Lung (tissue), 11 donors: ENCODE measurements at regions not wholly inside any gene's neighbourhood (a gene's known extent, or its start where the extent isn't known, plus 50 kb on each side); places are given as distances from the start of the nearest gene placed in this dataset.

Experiments used
- ATAC-seq: fragments of 200-7000 bp; cut with Tn5 transposase; one replicate; pipeline ENCODE4 v1.9.1; 2020; ENCODE audit warnings: moderate number of reproducible peaks; ENCODE audit not compliant: insufficient read depth, low FRiP score
- DNase-seq, 3 donors: peaks; one replicate each; pipeline ENCODE4 v3.0.0-alpha.2; 2013 to 2017
- H3K27ac ChIP-seq, 2 donors: one replicate each; pipeline ENCODE4 v1.5.1; 2013; ENCODE audit warnings: mild to moderate bottlenecking in 2 of 2, moderate library complexity in 2 of 2, control low read depth in 1 of 2, inconsistent platforms in 1 of 2, low read depth in 1 of 2, low read length in 1 of 2
- H3K27me3 ChIP-seq, 3 donors: one replicate each; pipeline ENCODE4 v1.5.1; 2013; ENCODE audit warnings: low read length in 2 of 3; ENCODE audit not compliant: control insufficient read depth in 3 of 3, insufficient read depth in 3 of 3
- H3K36me3 ChIP-seq, 4 donors: one replicate each; pipeline ENCODE4 v1.5.1; 2013; ENCODE audit warnings: low read length in 4 of 4, mild to moderate bottlenecking in 1 of 4, moderate library complexity in 1 of 4; ENCODE audit not compliant: control insufficient read depth in 4 of 4, insufficient read depth in 4 of 4
- H3K4me1 ChIP-seq, 5 donors: one replicate each; pipeline ENCODE4 v1.5.1; 2013; ENCODE audit warnings: low read length in 5 of 5, mild to moderate bottlenecking in 2 of 5, moderate library complexity in 1 of 5; ENCODE audit not compliant: control insufficient read depth in 5 of 5, insufficient read depth in 5 of 5
- H3K4me3 ChIP-seq: one replicate; pipeline ENCODE4 v1.5.1; 2013; ENCODE audit warnings: mild to moderate bottlenecking, control low read depth, moderate library complexity
- H3K9ac ChIP-seq, 2 donors: one replicate each; pipeline ENCODE4 v1.5.1; 2013; ENCODE audit warnings: low read length in 2 of 2, control low read depth in 1 of 2; ENCODE audit not compliant: insufficient read depth in 1 of 2
- H3K9me3 ChIP-seq, 4 donors: one replicate each; pipeline ENCODE4 v1.5.1; 2013; ENCODE audit warnings: low read length in 3 of 4, mild to moderate bottlenecking in 1 of 4, moderate library complexity in 1 of 4; ENCODE audit not compliant: control insufficient read depth in 4 of 4, insufficient read depth in 3 of 4
- WGBS, 2 donors: extraction: QIAGEN DNeasy Blood & Tissue Kit; methylation state at CpG; one replicate each; pipeline ENCODE4 v1.1.7; 2013; 5-methylcytosine and 5-hydroxymethylcytosine counted together
- TF ChIP-seq, protein P1 (sequence below): IDR thresholded peaks from 2 replicates; pipeline ENCODE4 v1.5.1; 2012; ENCODE audit warnings: mild to moderate bottlenecking; ENCODE audit errors: control extremely low read depth, extremely low read depth
- donor health status: control.
- donor health status: control.
- donor health status: Bipolar disorder and iron deficiency.
- donor health status: healthy.
- donor health status: DM: yes; HTN: yes; CAD: no.

DNA sequence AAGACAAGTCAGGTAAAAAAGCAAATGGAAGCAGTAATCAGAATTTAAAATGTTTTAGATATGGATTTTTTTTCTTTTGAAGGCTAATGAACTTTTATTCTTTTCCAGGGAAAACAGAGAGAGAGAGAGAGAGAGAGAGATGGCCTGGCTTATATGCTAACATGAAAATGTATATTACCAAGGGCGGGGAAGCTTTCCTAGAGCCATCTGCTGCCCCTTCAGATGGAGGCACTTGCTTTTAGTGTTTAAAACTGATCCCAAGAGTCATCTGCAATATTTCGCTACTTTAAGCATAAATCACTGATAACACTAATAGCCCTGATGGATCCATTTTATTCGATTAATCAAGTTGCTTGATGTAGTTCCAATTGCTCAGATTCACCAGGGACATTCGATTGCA, 186.1 kb upstream of the ADAMTS16 start:
- no peaks in the 10 kb centered on the region for H3K9me3 ChIP-seq
- TF ChIP-seq, protein P1, sequence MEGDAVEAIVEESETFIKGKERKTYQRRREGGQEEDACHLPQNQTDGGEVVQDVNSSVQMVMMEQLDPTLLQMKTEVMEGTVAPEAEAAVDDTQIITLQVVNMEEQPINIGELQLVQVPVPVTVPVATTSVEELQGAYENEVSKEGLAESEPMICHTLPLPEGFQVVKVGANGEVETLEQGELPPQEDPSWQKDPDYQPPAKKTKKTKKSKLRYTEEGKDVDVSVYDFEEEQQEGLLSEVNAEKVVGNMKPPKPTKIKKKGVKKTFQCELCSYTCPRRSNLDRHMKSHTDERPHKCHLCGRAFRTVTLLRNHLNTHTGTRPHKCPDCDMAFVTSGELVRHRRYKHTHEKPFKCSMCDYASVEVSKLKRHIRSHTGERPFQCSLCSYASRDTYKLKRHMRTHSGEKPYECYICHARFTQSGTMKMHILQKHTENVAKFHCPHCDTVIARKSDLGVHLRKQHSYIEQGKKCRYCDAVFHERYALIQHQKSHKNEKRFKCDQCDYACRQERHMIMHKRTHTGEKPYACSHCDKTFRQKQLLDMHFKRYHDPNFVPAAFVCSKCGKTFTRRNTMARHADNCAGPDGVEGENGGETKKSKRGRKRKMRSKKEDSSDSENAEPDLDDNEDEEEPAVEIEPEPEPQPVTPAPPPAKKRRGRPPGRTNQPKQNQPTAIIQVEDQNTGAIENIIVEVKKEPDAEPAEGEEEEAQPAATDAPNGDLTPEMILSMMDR: no peak
- DNase-seq (no peak), ATAC-seq (no peak)
- H3K9ac ChIP-seq: no peak overlapping the region
- no peaks in the 10 kb centered on the region for H3K4me1 ChIP-seq
- no peaks in the 10 kb centered on the region for H3K36me3 ChIP-seq
- H3K4me3 ChIP-seq: no peak overlapping the region
- H3K27ac ChIP-seq: no peak overlapping the region
- no peaks in the 10 kb centered on the region for H3K27me3 ChIP-seq
- WGBS, 2 donors: 81 to 87% methylated on average over 4 of the region's 4 CpGs

DNA sequence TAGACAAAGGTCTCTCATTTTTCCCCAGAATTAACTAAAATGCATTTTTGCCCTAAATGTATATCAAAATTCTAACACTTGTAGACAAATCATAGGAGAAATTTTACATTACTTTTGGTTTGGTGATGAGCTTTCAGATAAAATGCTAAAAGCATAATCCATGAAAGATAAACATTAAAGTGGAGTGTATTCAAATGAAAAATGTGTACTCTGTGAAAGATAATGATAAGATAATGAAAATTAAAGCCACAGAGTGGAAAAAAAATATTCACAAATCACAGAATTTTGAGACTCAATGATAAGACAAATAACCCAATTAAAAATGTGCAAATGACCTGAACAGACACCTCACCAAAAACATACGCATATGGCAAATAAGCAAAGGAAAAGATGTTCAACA, 176.9 kb upstream of the ADAMTS16 start:
- DNase-seq: no peak
- H3K9ac ChIP-seq: no peak overlapping the region
- WGBS, 2 donors: 94 to 96% methylated on average over 1 of the region's 1 CpG
- no peaks in the 10 kb centered on the region for H3K4me1 ChIP-seq
- no peaks in the 10 kb centered on the region for H3K9me3 ChIP-seq
- H3K4me3 ChIP-seq: no peak overlapping the region
- H3K27me3 ChIP-seq: peaks cover 0 to 3% (median 0%) of the 10 kb centered on the region in 3 donors
- no peak overlapping the region for H3K27ac ChIP-seq
- no peaks in the 10 kb centered on the region for H3K36me3 ChIP-seq
- ATAC-seq: no peak
- TF ChIP-seq, protein P1: no peak

DNA sequence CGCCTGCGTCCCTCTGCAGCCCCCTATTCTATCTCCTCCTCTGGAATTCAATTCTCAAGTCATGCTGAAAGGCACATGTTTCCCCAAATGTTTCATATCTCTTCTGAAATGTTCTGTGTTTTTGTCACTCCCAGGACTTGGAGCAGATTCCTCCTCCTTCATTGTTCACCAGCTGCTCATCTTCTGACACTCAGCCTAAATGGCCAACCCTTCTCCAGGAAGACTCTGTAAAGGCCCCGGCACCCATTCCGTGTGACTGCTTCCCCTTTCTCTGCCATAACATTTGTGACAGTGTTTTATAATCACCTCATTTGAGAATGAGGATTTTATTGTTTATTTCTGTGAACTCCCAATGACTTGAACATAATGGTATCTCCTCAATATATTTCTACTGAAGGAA, 170.8 kb upstream of the ADAMTS16 start:
- TF ChIP-seq, protein P1: no peak
- Histone ChIP-seq H3K27ac (no peak overlapping the region), H3K4me3 (no peak overlapping the region), H3K27me3 (no peaks in the 10 kb centered on the region), H3K36me3 (no peaks in the 10 kb centered on the region), H3K9ac (no peak overlapping the region), H3K4me1 (no peaks in the 10 kb centered on the region), H3K9me3 (no peaks in the 10 kb centered on the region)
- WGBS, 2 donors: 70 to 72% methylated on average over 4 of the region's 4 CpGs
- DNase-seq: peak; percentile 33 to 75 (median 53)
- ATAC-seq: no peak

DNA sequence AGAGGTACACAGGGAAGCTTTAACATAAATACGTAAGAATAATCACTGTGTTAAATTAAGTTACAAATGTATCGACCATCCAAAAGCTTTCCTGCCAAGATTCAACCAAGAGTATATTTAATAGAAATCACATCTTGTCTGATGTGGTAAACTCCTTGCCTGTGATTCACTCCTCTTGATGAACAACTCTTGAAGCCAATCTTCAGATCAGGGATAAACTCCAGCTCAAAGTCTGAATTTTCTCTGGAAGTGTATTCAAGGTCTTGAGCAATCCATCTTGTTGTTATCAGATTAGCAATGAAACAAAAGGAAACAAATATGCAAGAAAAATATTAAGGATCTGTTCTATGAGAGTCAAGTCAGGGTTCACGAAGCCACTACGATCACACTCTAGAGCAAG, 170.0 kb upstream of the ADAMTS16 start:
- no peak for DNase-seq
- H3K27ac ChIP-seq: no peak overlapping the region
- H3K4me1 ChIP-seq: no peaks in the 10 kb centered on the region
- ATAC-seq: no peak
- TF ChIP-seq, protein P1: no peak
- no peak overlapping the region for H3K4me3 ChIP-seq
- H3K27me3 ChIP-seq: no peaks in the 10 kb centered on the region
- no peaks in the 10 kb centered on the region for H3K9me3 ChIP-seq
- no peaks in the 10 kb centered on the region for H3K36me3 ChIP-seq
- H3K9ac ChIP-seq: no peak overlapping the region
- 80 to 88% methylated on average over 4 of the region's 4 CpGs for WGBS, 2 donors
